Erythroblast (primary cell): ENCODE measurements at regions not wholly inside any gene's neighbourhood (a gene's known extent, or its start where the extent isn't known, plus 50 kb on each side); places are given as distances from the start of the nearest gene placed in this dataset.

ENCODE experiments used
- GATA1 ChIP-seq: IDR thresholded peaks from 2 replicates; pipeline ENCODE4 v1.6.1; 2011; ENCODE audit warnings: low read depth, mild to moderate bottlenecking, control low read depth, low read length, moderate library complexity
- POLR2A ChIP-seq: IDR thresholded peaks from 2 replicates; pipeline ENCODE4 v1.6.1; 2011; ENCODE audit warnings: mild to moderate bottlenecking, low read length

GRCh38 chr2:207337234-207338219 lies 171.8 kb upstream of the KLF7 start:
- TF ChIP-seq POLR2A (no peak), GATA1 (no peak)
